ENCODE measurements at regions not wholly inside any gene's neighbourhood (a gene's known extent, or its start where the extent isn't known, plus 50 kb on each side); places are given as distances from the start of the nearest gene placed in this dataset.
"Not testable (repeated sequence)": the region's sequence is repeated elsewhere in the genome, so short reads cannot be mapped to it uniquely, and the experiment has no call there.

DNA sequence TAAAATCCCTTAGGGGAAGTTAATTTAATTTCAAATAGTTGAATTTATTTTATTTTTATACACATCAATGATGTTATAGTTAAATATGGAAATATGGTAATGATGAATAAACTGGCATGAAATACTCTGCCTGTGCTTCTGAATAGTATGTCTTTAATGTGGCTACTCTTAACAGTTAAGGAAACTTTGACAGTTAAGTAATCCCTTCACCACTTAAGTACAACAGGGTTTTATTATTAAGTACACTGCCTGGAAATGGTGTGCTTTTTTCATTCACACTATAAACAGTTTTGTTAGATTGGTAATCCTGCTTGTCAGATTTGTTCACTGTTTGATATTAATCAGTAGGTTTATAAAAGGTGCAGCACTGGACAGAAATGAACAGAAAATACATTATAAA, 412.0 kb upstream of the ZEB2 start:
- no peak for DNase-seq

DNA sequence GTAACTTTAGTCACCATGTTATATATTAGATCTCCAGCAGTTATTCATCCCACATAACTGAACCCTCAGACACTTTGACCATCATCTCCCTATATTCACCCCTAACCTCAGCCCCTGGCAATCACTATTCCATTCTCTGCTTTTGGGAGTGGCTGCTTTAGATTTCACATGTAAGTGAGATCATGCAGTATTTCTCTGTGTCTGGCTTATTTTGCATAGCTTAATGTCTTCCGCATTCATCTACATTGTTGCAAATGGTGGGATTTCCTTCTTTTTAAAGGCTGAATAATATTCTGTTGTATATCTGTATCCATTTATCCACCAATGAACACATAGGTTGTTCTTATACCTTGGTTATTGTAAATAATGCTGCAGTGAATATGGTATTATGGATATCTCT, 411.6 kb upstream of the ZEB2 start:
- DNase-seq, result no peak

DNA sequence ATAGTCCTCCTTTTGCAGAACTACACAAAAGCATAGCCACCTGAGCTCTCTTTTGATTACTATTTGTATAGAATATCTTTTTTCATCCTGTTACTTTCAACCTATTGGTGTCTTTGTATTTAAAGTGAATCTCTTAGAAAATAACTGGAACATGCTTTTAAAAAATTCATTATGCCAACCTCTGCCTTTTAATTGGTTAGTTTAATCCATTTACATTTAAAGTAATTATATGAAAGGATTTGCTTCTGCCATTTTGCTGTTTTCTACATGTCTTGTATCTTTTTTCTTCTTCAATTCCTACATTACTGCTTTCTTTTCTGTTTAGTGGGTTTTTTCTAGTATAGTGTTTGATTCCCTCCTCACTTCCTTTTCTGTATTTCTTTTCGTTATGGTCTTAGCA, 407.5 kb upstream of the ZEB2 start:
- DNase-seq, result no peak

DNA sequence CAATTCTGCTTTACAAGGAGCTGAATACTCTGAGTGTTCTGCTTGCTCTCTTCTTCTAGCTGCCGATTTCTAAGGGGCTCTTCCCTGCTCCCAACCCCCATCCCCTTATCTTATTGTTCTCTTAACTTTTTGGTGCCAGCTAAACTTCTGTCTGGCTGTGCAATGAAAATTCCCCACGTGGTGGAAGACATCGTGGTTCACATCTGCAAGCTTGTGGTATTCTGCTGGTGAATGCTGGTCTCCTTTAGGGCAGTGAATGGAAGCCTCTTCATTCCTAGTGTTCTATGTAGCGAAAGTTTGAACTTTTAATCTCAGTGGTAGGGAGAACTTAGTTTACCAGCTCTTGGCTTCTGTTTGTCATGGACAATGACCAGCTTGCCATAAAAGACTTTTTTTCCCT, 406.0 kb upstream of the ZEB2 start:
- no peak for DNase-seq

DNA sequence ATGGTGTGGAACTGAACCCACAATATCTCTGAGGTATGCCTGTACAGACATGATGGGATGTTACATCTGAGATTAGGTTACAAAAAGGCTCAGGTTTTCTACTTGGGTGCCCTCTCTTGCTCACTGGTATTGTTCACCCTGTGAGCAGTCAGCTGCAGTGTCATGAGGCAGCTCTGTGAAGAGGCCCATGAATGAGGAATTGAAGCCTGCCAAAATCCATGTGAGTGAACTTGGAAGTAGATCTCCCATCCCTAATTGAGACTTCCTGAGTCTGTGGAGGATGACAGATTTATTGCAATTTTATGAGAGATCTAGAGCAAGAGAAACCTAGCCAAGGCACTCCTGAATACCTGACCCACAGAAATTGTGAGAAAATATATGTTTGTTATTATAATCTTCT, 404.9 kb upstream of the ZEB2 start:
- no peak for DNase-seq

DNA sequence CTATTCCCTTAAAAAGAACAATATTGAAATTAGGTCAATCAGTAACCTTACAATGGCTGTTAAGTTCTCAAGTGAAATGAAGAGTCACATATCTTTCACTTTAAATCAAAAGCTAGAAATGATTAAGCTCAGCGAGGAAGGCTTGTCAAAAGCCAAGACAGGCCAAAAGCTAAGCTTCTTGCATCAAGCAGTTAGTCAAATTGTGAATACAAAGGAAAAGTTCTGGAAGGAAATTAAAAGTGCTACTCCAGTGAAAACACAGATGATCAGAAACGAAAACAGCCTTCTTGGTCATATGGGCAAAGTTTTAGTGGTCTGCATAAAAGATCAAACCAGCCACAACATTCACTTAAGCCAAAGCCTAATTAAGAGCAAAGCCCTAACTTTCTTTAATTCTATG, 402.6 kb upstream of the ZEB2 start:
- no peak for DNase-seq

DNA sequence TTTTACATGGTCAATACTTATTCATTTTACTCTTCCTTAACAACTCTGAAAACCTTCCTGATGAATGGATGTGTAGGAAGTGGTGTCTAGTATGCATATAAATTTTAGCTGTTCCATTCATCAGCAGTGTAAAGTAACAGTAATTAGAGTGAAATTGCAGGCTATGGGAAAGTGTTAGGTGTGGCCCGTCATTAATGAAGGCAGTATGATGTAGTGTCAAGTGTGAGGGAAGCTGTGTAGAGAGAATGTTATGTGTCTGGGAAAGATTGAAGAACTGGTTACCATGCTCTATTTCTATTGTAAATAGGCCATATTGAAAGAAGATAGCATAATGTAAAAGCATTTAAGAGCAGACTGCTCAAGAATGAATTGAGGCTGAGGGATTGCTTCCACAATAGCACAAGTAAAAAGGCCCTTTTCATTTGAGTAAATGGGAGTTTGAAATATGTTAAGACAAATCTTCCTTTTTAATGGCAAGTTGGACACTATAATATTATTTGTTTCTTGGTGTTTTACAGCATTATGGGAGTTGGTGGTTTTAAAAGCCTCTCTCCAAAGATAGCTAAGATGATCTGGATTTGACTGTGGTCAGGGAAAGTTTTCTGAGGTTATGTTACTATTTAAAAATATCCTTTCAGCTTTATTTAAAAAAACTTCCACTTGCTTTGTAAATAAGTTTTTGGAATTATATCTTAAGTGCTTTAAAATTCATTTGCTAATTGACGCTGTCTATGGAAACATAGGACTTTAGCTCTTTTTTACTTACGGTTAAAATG, 401.0 kb upstream of the ZEB2 start:
- no peak for DNase-seq

DNA sequence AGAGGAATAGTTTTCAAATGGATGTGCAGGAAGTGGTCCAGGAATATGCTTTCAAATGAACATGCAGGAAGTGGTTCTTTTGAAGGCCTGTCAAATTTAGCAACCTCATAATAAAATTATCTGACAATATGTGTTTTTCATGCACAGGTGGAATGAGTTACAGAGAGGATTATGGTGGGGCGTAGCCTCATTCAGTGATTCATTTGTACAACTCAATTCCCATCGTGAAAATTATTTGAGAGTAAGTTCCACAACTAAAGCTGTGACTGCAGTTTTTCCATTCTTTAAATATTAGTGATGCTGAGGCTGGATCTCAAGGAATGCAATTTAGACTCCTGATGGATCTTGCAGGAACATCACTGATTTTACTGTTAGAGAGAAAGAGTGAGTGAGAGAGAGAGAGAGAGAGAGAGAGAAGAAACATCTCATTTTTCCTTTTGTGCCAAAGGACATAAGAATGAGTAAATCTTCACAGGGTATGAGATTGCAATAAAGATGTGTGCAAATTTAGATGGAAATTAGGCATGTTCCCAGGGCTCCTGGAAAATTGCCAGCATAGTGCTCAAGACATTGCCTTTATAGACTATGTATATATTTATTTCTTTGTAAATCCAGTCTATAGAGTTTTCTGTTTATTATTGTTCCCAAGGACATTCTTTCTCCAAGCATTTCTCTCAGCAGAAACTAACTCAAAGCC, 394.9 kb upstream of the ZEB2 start:
- no peak for DNase-seq

DNA sequence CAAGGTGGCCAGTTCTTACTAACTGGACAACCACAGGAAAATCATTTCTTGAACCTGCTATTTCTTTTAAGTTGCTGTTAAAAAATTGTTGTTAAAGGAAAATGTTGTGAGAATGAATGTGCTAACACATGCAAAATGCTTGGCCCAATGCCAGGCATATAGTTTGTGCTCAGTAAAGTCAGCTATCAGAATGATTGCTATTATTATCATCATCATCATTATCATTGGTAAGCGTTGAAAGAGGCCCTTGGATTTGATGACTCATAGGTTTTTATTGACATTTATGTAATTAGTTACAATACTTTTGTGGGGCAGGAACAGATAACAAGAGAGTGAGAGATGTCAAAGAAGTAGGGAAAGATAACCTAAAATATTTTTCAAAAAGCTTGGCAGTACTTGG, 394.2 kb upstream of the ZEB2 start:
- DNase-seq, result no peak

DNA sequence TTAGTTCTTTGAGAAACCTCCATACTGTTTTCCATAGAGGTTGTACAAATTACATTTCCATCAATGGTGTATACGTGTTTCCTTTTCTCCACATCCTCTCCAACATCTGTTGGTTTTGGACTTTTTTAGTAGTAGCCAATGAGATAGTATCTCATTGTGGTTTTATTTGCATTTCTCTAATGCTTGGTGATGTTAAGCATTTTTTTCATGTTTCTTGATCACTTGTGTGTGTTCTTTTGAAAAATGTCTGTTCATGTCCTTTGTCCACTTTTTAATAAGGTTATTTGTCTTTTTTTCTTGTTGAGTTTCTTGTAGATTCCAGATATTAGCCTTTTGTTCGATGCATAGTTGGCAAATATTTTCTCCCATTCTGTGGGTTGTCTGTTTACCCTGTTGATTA, 392.3 kb upstream of the ZEB2 start:
- DNase-seq, result no peak

DNA sequence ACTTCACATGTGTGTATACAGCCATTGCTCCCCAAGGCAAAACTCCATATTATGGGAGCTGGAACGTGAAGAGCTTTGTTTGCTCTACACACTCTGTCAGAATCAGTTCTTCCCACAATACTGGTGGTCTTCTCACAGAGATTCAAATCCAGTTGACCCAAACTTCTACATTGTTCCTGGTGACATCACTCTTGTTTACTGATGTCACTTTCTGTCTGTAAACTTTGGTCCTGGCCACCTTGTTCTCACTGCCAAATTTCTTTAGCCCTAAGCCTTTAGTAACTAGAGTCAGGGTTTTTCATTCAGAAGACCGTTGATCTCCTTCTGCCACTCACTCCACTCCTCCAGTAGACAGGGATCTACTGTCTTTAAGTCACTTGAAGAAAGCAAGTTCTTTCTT, 386.0 kb upstream of the ZEB2 start:
- DNase-seq, result no peak

DNA sequence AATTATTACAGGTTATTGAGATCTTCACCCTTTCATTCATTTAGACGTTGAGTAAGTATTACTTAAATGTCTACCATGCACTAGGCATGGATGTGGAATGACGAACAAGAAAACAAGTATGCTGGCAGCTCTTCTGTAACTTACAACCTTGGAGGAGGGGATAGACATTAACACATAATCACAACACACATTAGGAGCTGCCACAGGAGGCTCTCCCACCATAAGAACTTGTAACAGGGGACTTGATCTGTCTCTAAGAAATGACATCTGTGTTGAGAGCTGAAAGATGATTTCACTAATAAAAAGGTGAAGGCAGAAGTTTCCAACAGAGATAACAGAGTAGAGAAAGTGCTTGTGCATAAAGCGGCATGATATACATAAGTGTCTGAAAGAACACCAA, 384.7 kb upstream of the ZEB2 start:
- no peak for DNase-seq

DNA sequence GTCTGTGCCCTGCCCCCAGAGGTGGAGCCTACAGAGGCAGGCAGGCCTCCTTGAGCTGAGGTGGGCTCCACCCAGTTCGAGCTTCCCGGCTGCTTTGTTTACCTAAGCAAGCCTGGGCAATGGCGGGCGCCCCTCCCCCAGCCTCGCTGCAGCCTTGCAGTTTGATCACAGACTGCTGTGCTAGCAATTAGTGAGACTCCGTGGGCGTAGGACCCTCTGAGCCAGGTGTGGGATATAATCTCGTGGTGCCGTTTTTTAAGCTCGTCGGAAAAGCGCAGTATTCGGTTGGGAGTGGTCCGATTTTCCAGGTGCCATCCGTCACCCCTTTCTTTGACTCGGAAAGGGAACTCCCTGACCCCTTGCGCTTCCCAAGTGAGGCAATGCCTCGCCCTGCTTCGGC, 383.1 kb upstream of the ZEB2 start:
- DNase-seq, result not testable (repeated sequence)

DNA sequence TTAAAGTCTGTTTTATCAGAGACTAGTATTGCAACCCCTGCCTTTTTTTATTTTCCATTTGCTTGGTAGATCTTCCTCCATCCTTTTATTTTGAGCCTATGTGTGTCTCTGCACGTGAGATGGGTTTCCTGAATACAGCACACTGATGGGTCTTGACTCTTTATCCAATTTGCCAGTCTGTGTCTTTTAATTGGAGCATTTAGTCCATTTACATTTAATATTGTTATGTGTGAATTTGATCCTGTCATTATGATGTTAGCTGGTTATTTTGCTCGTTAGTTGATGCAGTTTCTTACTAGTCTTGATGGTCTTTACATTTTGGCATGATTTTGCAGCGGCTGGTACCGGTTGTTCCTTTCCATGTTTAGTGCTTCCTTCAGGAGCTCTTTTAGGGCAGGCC, 381.5 kb upstream of the ZEB2 start:
- not testable (repeated sequence) for DNase-seq

DNA sequence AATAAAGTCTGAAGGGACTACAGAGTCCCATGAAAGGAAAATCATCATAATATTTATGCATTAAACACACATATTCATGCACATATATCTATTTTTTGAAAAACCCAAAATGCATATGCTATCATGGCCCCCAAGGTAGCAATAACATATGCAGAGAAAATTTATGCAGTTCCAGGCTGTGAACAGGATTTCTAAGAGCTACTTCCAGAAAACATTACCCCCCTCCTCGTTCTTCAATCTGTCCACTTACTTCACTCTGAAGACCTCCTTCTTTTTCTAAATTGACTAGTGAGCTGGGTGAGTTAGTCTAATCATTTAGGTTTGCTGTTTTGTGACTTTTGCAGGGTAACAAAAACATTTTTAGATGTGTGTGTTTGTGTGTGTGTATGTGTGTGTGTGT, 376.4 kb upstream of the ZEB2 start:
- DNase-seq, result no peak

DNA sequence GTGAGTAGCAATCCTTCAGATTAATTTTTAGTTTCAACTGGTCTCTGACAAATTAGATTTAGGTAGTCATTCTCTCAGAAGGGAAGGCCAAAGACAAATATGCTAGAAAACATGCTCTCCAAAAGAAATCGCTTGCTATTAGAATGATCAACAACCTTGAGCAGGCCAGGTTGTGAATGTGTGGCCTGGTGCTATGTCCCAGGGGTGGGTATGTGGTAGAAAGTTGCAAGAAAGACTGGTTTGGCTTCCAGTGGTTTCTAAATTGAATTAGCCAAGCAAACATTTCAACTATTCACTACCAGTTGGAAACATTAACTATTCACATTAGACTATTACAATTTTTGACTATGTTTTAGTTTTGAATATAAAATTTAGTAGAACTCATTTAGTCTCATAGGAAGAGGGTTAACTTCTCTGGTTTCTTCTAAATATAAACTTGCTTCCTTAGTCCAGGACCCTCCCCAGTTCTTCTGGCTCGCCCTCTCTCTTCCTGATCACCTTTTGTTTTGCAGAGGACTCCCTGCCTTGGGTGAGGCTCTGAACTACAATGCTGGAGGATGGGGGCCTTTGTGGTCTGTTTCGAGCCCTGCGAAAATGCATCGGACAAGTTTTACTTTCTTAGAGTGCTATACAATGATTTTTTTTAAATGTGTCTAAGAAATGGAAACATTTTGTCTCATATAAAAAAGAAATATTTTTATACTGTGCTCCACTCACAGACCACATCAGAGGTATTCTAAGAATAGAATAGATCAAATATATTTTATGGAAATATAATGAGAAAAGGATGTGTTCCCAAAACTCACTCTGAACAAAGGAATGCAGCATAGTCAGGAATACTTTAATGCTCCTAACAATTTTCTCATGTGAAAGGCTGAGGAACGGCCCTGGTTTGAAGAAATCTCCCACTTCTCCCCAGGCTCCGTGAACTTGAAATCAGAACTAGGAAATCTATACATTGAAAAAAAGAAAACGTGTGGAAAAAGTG, 375.0 kb upstream of the ZEB2 start:
- no peak for DNase-seq

DNA sequence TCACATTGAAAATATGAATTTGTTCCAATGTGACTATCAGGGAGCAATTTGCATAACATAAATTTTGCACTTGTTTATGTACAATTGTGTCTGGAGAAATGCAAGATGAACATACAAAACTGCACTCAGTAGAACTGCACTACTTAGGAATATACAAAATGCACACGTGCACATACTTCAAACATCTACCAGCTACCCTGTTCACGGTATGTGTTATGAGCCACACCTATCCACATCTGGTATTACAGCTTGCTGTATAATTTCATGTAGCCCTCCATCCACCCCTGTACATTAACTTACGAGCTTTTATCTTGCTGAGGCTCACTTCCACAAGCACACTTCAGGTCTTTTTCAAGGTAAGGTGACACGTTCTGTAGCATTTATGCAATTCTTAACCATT, 373.5 kb upstream of the ZEB2 start:
- DNase-seq, result no peak

DNA sequence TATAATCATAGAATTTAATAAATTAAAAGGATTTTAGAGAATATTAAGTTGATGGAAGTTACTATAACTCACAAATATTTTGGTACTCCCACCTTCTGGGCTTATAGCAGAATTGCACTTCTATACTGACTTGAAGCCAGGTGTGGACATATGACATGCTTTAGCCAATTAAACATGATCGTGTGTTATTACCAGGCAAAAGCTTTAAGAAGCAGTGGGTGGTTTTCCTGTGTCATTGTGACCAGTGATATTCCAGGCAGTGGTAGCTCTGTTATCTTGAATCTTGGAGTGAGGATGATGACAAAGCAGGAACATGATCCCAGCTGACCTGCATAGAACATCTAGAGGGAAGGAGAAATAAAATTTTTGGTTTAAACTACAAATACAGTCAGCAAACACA, 370.9 kb upstream of the ZEB2 start:
- no peak for DNase-seq

DNA sequence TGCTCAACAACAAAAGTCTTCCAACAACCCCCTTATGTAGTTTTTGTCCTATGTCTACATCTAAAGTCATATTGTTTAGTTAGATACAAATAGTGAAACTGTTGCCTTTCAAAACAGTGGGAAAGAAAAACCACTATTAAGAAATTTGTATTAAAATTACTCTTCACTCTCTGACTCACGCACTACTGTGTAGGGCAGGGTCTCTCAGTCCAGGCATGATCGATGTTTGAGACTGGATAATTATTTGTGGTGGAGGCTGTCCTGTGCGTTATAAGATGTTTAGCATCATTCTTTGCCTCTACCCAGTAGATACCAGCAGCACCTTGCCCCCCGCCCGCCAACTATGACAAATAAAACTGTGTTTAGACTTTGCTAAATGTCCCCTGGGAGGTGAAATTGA, 369.4 kb upstream of the ZEB2 start:
- DNase-seq, result no peak

DNA sequence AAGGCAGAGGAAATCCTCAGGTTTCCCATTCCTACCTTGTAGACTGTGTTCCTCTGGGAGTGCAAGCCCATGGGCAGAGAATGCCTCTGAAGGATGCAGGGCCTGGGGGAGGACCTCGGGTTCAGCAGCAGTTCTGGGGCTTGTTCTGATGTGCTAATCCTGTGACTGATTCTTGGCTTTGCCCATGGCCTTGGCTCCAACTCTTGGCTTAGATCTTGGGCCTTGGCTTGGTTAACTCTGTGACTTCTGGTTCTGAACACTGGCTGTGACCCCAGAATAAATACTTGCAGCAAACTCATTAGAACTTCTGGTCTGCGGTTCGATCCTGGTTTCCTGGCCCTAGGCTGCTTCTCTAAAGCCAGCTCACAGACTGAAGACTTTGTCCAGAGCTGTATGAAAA, 366.9 kb upstream of the ZEB2 start:
- DNase-seq, result no peak

DNA sequence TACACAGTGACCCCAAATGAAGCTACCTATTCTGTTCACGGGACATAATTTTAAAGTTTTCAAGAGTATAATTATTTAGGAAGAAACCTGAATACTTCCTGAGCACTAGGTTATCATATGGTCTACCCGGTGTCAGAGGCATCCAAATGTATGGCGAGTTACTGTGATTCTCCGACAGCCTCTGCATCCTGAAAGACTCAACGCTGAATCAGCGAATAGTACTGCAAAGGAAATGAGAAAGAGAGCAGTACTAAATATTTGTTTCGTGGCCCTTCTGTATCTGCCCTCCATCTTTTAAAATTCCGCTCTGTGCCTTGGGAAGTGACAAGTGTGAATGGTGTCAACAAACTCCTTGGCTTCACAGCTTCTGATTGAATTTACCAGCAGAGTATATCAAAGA, 358.0 kb upstream of the ZEB2 start:
- DNase-seq, result no peak

DNA sequence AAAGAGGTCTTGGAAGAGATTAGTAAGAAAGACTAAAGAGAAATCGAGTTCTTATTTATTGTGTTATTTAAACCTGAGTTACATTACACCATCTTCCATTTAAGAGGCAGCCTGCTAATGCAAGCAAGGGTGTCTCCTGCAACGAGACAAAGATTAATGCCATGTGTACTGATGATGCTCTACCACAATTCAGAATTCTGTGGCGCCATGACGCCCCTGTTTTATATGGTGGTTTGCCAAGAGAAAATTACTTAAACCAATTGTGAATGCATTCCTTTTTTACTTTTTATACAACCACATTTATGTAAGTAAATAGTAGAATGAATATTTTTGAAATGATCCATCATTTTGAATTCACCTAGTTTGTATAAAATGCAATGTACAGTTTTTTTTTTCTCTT, 356.1 kb upstream of the ZEB2 start:
- DNase-seq, result no peak

DNA sequence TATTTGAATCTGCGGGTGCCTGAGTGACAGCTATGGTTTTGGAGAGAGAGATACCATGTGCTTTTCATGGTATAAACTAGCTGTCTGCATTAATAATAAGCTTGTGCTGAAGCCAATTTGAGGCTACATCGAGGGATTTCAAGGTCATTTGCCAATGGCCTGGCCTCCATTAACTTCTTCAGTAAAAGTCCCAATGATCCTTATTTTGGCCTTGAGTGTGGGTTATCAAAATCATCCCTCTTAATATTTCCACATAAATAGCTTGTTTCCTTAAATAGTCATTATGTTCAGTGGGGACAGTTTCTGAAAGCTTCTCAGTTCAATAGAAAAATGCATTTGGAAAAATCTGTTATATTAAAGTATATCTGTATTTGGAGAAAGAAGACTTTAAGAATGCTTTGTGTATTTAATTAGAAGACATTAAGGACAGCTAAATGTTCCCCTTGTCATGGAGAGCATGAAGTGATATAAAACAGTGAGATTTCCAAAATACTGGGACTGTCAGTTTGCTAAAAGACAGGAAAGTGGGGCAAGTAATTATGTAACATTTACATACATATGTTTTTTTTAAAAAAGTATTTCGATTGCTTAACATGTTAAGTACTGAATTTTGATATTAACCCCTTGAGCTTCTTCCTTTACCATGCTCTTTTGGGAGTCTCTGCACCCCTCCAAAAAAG, 355.5 kb upstream of the ZEB2 start:
- no peak for DNase-seq

All from activated gamma-delta T cell (primary cell).